Hepatocyte (in vitro differentiated cells): ENCODE measurements at regions not wholly inside any gene's neighbourhood (a gene's known extent, or its start where the extent isn't known, plus 50 kb on each side); places are given as distances from the start of the nearest gene placed in this dataset.

Experiments used
- DNase-seq: peaks from one replicate; pipeline ENCODE4 v3.0.0-alpha.2; 2016; ENCODE audit warnings: low spot score
- H2AFZ ChIP-seq: fragments of 200-600 bp; sonication (generic); 2 replicates; pipeline ENCODE4 v1.6.0; 2016; ENCODE audit warnings: antibody characterized with exemption, mild to moderate bottlenecking
- H3K27ac ChIP-seq: fragments of 200-600 bp; sonication (generic); 2 replicates; pipeline ENCODE4 v1.5.1; 2016; ENCODE audit warnings: mild to moderate bottlenecking
- H3K27me3 ChIP-seq: fragments of 200-600 bp; sonication (generic); 2 replicates; pipeline ENCODE4 v1.6.1; 2016
- H3K36me3 ChIP-seq: fragments of 200-600 bp; sonication (generic); replicated peaks from 2 replicates; pipeline ENCODE4 v1.5.1; 2016; ENCODE audit warnings: low read depth; ENCODE audit not compliant: insufficient read depth
- H3K4me1 ChIP-seq: fragments of 200-600 bp; sonication (generic); 2 replicates; pipeline ENCODE4 v1.5.1; 2016; ENCODE audit warnings: mild to moderate bottlenecking, moderate library complexity; ENCODE audit not compliant: insufficient read depth
- H3K4me2 ChIP-seq: fragments of 200-600 bp; sonication (generic); 2 replicates; pipeline ENCODE4 v1.6.0; 2016
- H3K4me3 ChIP-seq: fragments of 200-600 bp; sonication (generic); 2 replicates; pipeline ENCODE4 v1.5.1; 2016; ENCODE audit warnings: mild to moderate bottlenecking
- H3K79me2 ChIP-seq: fragments of 200-600 bp; sonication (generic); 2 replicates; pipeline ENCODE4 v1.6.0; 2017; ENCODE audit warnings: mild to moderate bottlenecking
- H3K9me2 ChIP-seq: fragments of 200-600 bp; sonication (generic); replicated peaks from 2 replicates; pipeline ENCODE4 v1.6.0; 2017; ENCODE audit warnings: mild to moderate bottlenecking; ENCODE audit not compliant: insufficient read depth
- H3K9me3 ChIP-seq: fragments of 200-600 bp; sonication (generic); 2 replicates; pipeline ENCODE4 v1.5.1; 2016; ENCODE audit warnings: low read depth, mild to moderate bottlenecking
- H4K20me1 ChIP-seq: fragments of 200-600 bp; sonication (generic); 2 replicates; pipeline ENCODE4 v1.6.0; 2016; ENCODE audit warnings: mild to moderate bottlenecking; ENCODE audit not compliant: insufficient read depth, poor library complexity, severe bottlenecking
- CTCF ChIP-seq: fragments of 200-600 bp; sonication (generic); IDR thresholded peaks from 2 replicates; pipeline ENCODE4 v1.5.1; 2016; ENCODE audit warnings: antibody characterized with exemption, mild to moderate bottlenecking; ENCODE audit not compliant: poor library complexity
- EZH2 ChIP-seq: fragments of 200-600 bp; sonication (generic); IDR thresholded peaks from 2 replicates; pipeline ENCODE4 v1.6.1; 2016; ENCODE audit warnings: antibody characterized with exemption, mild to moderate bottlenecking, borderline replicate concordance
- EZH2phosphoT487 ChIP-seq: fragments of 200-600 bp; sonication (generic); IDR thresholded peaks from one replicate; pipeline ENCODE4 v1.6.1; 2018; ENCODE audit warnings: antibody characterized with exemption, mild to moderate bottlenecking, low read depth, moderate library complexity; ENCODE audit not compliant: unreplicated experiment, severe bottlenecking
- WGBS: methylation state at CpG from one replicate; pipeline ENCODE4 v1.1.6; 2016; ENCODE audit warnings: low lambda C conversion rate; ENCODE audit errors: missing lambda C conversion rate; 5-methylcytosine and 5-hydroxymethylcytosine counted together

- H3K9me3 ChIP-seq: no peaks in the 10 kb centered on the region
- no peaks in the 10 kb centered on the region for H4K20me1 ChIP-seq
- DNase-seq: no peak
- H3K36me3 ChIP-seq: no peaks in the 10 kb centered on the region
- no peak overlapping the region for H3K4me3 ChIP-seq
- no peak overlapping the region for H3K27ac ChIP-seq
- no peaks in the 10 kb centered on the region for H3K4me1 ChIP-seq
- H3K9me2 ChIP-seq: no peaks in the 10 kb centered on the region
- H2AFZ ChIP-seq: no peak overlapping the region
- H3K79me2 ChIP-seq: no peaks in the 10 kb centered on the region
- H3K27me3 ChIP-seq: no peaks in the 10 kb centered on the region
- no peak for TF ChIP-seq EZH2phosphoT487
- no peak for TF ChIP-seq EZH2
- no peak overlapping the region for H3K4me2 ChIP-seq
Measured at GRCh38 chr2:142805244-142805643, 72.2 kb upstream of the KYNU start.

GRCh38 chr2:142803158-142803557 lies 74.3 kb upstream of the KYNU start:
- TF ChIP-seq EZH2 (no peak), EZH2phosphoT487 (no peak), CTCF (no peak)
- DNase-seq: no peak
- H3K4me1 ChIP-seq: no peaks in the 10 kb centered on the region

GRCh38 chr2:142796588-142796987 lies 80.9 kb upstream of the KYNU start:
- no peak overlapping the region for H3K4me2 ChIP-seq
- H3K4me1 ChIP-seq: no peaks in the 10 kb centered on the region
- H3K9me2 ChIP-seq: no peaks in the 10 kb centered on the region
- no peak for TF ChIP-seq EZH2phosphoT487
- TF ChIP-seq EZH2: no peak
- TF ChIP-seq CTCF: no peak
- H3K36me3 ChIP-seq: no peaks in the 10 kb centered on the region
- H3K27me3 ChIP-seq: no peaks in the 10 kb centered on the region
- H4K20me1 ChIP-seq: no peaks in the 10 kb centered on the region
- no peak for DNase-seq
- H3K9me3 ChIP-seq: no peaks in the 10 kb centered on the region
- H3K4me3 ChIP-seq: no peak overlapping the region
- WGBS: 100% methylated on average over 1 of the region's 1 CpG
- H3K27ac ChIP-seq: no peak overlapping the region
- no peaks in the 10 kb centered on the region for H3K79me2 ChIP-seq
- H2AFZ ChIP-seq: no peak overlapping the region

More at GRCh38 chr2:142803158-142803557, 74.3 kb upstream of the KYNU start:
- Histone ChIP-seq H4K20me1 (no peaks in the 10 kb centered on the region), H3K4me3 (no peak overlapping the region), H3K27me3 (no peaks in the 10 kb centered on the region), H3K4me2 (no peak overlapping the region), H3K27ac (no peak overlapping the region), H3K36me3 (no peaks in the 10 kb centered on the region), H3K9me2 (no peaks in the 10 kb centered on the region), H3K9me3 (no peaks in the 10 kb centered on the region), H2AFZ (no peak overlapping the region), H3K79me2 (no peaks in the 10 kb centered on the region)

GRCh38 chr2:142796161-142796560 lies 81.3 kb upstream of the KYNU start:
- Histone ChIP-seq H3K4me1 (no peaks in the 10 kb centered on the region), H3K79me2 (no peaks in the 10 kb centered on the region), H3K4me3 (no peak overlapping the region), H3K27me3 (no peaks in the 10 kb centered on the region), H4K20me1 (no peaks in the 10 kb centered on the region), H3K4me2 (no peak overlapping the region), H3K27ac (no peak overlapping the region), H3K9me3 (no peaks in the 10 kb centered on the region), H2AFZ (no peak overlapping the region), H3K9me2 (no peaks in the 10 kb centered on the region), H3K36me3 (no peaks in the 10 kb centered on the region)
- no peak for DNase-seq
- TF ChIP-seq EZH2: no peak
- no peak for TF ChIP-seq CTCF
- TF ChIP-seq EZH2phosphoT487: no peak
- whole genome bisulfite sequencing: 59% methylated on average over 2 of the region's 2 CpGs
